GM12878 (cell line): ENCODE measurements at regions not wholly inside any gene's neighbourhood (a gene's known extent, or its start where the extent isn't known, plus 50 kb on each side); places are given as distances from the start of the nearest gene placed in this dataset.

Experiments
- ETV6 ChIP-seq, 2 experiments: fragments of 450-650 bp in 1 of 2; IDR thresholded peaks in 1 of 2; conservative IDR thresholded peaks in 1 of 2; 2 replicates each; pipeline ENCODE4 v1.6.1; 2014; ENCODE audit warnings: antibody characterized with exemption in 1 of 2, borderline replicate concordance in 1 of 2, low read depth in 1 of 2, mild to moderate bottlenecking in 1 of 2, moderate library complexity in 1 of 2
- REST ChIP-seq: IDR thresholded peaks from 2 replicates; pipeline ENCODE4 v1.6.1; 2012; ENCODE audit warnings: mild to moderate bottlenecking, low read depth, low read length
- ZBTB33 ChIP-seq: fragments of 450-650 bp; IDR thresholded peaks from 2 replicates; pipeline ENCODE4 v1.6.1; 2017; ENCODE audit warnings: mild to moderate bottlenecking

DNA sequence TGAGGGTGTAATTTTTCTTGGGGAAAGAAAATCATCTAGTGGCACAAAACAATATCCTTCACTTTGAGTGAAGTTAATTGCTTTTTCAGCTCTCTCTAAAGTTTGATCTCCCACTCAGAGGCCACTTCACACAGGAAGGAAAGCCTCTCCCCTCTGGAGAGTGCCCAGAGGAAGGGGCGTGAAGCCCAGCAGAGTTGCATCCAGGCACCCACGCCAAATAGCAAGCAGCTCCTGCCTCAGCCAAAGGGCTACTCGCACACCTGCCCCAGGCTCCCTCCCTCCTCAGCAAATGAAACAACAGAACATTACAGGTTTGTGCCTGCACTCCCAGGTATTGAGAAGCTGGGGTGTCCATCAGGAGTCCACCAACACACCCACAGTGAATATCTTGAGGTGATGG is 183.0 kb upstream of the RPL38 start:
- TF ChIP-seq ZBTB33 (no peak), REST (no peak), ETV6 (conservative IDR thresholded peaks at IDR 0.05 in 1 of 2, IDR thresholded peaks at IDR 0.05 in 1 of 2; ENCODE audit: borderline replicate concordance in 1 of 2, low read depth in 1 of 2) (no peak)
